H1 (cell line): ENCODE measurements at regions not wholly inside any gene's neighbourhood (a gene's known extent, or its start where the extent isn't known, plus 50 kb on each side); places are given as distances from the start of the nearest gene placed in this dataset.

Experiments
- KDM4A ChIP-seq: IDR thresholded peaks from one replicate; pipeline ENCODE4 v1.7.1; 2012; ENCODE audit warnings: low read depth, mild to moderate bottlenecking, moderate library complexity, low read length, inconsistent platforms; ENCODE audit not compliant: severe bottlenecking
- NRF1 ChIP-seq: IDR thresholded peaks from 2 replicates; pipeline ENCODE4 v1.6.1; 2011; ENCODE audit warnings: mild to moderate bottlenecking, low read depth, low read length, improper control_type of control experiment
- TF ChIP-seq, protein P1 (sequence below): fragments of 300-600 bp; sonication (generic); IDR thresholded peaks from 2 replicates; pipeline ENCODE4 v1.7.1; 2012; ENCODE audit warnings: low read length, moderate library complexity, mild to moderate bottlenecking, inconsistent platforms; ENCODE audit not compliant: insufficient replicate concordance
- TF ChIP-seq, protein P2 (sequence below), 3 experiments: IDR thresholded peaks; 1 replicate in 2 of 3; 2 replicates in 1 of 3; pipeline versions ENCODE4 v1.5.1 to v1.6.1; 2011; ENCODE audit warnings: low read length in 3 of 3, mild to moderate bottlenecking in 3 of 3, inconsistent platforms in 2 of 3, low read depth in 1 of 3, moderate library complexity in 1 of 3; ENCODE audit not compliant: insufficient read depth in 1 of 3; ENCODE audit errors: control extremely low read depth in 1 of 3

DNA sequence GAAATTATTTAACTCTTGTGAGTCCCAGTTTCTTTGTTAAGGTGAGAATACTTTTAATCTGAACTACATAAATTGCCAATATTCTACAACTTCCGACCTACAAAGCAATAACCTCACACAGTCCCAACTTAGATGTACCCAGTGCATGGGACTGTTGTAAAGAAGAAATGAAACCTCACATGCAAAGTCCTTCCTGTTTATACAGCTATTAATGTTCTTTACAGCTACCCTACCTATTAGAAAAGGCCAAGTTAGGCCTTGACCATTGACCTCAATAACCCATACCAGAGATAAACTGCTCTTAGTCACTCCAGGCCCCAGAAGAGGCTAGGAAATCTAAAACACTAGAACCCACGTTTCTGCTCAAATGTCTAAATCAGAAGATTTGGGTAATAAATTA lies 920.1 kb upstream of the TENM3 start (continued):
- TF ChIP-seq, protein P1, sequence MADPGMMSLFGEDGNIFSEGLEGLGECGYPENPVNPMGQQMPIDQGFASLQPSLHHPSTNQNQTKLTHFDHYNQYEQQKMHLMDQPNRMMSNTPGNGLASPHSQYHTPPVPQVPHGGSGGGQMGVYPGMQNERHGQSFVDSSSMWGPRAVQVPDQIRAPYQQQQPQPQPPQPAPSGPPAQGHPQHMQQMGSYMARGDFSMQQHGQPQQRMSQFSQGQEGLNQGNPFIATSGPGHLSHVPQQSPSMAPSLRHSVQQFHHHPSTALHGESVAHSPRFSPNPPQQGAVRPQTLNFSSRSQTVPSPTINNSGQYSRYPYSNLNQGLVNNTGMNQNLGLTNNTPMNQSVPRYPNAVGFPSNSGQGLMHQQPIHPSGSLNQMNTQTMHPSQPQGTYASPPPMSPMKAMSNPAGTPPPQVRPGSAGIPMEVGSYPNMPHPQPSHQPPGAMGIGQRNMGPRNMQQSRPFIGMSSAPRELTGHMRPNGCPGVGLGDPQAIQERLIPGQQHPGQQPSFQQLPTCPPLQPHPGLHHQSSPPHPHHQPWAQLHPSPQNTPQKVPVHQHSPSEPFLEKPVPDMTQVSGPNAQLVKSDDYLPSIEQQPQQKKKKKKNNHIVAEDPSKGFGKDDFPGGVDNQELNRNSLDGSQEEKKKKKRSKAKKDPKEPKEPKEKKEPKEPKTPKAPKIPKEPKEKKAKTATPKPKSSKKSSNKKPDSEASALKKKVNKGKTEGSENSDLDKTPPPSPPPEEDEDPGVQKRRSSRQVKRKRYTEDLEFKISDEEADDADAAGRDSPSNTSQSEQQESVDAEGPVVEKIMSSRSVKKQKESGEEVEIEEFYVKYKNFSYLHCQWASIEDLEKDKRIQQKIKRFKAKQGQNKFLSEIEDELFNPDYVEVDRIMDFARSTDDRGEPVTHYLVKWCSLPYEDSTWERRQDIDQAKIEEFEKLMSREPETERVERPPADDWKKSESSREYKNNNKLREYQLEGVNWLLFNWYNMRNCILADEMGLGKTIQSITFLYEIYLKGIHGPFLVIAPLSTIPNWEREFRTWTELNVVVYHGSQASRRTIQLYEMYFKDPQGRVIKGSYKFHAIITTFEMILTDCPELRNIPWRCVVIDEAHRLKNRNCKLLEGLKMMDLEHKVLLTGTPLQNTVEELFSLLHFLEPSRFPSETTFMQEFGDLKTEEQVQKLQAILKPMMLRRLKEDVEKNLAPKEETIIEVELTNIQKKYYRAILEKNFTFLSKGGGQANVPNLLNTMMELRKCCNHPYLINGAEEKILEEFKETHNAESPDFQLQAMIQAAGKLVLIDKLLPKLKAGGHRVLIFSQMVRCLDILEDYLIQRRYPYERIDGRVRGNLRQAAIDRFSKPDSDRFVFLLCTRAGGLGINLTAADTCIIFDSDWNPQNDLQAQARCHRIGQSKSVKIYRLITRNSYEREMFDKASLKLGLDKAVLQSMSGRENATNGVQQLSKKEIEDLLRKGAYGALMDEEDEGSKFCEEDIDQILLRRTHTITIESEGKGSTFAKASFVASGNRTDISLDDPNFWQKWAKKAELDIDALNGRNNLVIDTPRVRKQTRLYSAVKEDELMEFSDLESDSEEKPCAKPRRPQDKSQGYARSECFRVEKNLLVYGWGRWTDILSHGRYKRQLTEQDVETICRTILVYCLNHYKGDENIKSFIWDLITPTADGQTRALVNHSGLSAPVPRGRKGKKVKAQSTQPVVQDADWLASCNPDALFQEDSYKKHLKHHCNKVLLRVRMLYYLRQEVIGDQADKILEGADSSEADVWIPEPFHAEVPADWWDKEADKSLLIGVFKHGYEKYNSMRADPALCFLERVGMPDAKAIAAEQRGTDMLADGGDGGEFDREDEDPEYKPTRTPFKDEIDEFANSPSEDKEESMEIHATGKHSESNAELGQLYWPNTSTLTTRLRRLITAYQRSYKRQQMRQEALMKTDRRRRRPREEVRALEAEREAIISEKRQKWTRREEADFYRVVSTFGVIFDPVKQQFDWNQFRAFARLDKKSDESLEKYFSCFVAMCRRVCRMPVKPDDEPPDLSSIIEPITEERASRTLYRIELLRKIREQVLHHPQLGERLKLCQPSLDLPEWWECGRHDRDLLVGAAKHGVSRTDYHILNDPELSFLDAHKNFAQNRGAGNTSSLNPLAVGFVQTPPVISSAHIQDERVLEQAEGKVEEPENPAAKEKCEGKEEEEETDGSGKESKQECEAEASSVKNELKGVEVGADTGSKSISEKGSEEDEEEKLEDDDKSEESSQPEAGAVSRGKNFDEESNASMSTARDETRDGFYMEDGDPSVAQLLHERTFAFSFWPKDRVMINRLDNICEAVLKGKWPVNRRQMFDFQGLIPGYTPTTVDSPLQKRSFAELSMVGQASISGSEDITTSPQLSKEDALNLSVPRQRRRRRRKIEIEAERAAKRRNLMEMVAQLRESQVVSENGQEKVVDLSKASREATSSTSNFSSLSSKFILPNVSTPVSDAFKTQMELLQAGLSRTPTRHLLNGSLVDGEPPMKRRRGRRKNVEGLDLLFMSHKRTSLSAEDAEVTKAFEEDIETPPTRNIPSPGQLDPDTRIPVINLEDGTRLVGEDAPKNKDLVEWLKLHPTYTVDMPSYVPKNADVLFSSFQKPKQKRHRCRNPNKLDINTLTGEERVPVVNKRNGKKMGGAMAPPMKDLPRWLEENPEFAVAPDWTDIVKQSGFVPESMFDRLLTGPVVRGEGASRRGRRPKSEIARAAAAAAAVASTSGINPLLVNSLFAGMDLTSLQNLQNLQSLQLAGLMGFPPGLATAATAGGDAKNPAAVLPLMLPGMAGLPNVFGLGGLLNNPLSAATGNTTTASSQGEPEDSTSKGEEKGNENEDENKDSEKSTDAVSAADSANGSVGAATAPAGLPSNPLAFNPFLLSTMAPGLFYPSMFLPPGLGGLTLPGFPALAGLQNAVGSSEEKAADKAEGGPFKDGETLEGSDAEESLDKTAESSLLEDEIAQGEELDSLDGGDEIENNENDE = no peak
- TF ChIP-seq NRF1 = no peak
- TF ChIP-seq, protein P2, sequence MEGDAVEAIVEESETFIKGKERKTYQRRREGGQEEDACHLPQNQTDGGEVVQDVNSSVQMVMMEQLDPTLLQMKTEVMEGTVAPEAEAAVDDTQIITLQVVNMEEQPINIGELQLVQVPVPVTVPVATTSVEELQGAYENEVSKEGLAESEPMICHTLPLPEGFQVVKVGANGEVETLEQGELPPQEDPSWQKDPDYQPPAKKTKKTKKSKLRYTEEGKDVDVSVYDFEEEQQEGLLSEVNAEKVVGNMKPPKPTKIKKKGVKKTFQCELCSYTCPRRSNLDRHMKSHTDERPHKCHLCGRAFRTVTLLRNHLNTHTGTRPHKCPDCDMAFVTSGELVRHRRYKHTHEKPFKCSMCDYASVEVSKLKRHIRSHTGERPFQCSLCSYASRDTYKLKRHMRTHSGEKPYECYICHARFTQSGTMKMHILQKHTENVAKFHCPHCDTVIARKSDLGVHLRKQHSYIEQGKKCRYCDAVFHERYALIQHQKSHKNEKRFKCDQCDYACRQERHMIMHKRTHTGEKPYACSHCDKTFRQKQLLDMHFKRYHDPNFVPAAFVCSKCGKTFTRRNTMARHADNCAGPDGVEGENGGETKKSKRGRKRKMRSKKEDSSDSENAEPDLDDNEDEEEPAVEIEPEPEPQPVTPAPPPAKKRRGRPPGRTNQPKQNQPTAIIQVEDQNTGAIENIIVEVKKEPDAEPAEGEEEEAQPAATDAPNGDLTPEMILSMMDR (IDR thresholded peaks at IDR 0.05; ENCODE audit: control extremely low read depth in 1 of 3, insufficient read depth in 1 of 3, low read depth in 1 of 3, low read length in 3 of 3) = no peak
- no peak for TF ChIP-seq KDM4A
